Activated naive CD4-positive, alpha-beta T cell treated with anti-CD3 and anti-CD28 coated beads, Interleukin-2, amount 10 ng/mL, durations not matched to agents 7 days and 5 days (primary cell): ENCODE measurements at regions not wholly inside any gene's neighbourhood (a gene's known extent, or its start where the extent isn't known, plus 50 kb on each side); places are given as distances from the start of the nearest gene placed in this dataset.

ENCODE experiments used
- CTCF ChIA-PET: fragments of 350-600 bp; sonication (Branson Sonifier 250); formaldehyde crosslinking; loops from one replicate; lab custom pipeline; 2021; ENCODE audit warnings: antibody characterized with exemption; lab: Charles Lee
- DNase-seq: peaks from one replicate; pipeline ENCODE4 v3.0.0-alpha.2; 2020
- H3K27ac Mint-ChIP-seq: one replicate; pipeline ENCODE4 v1.8.0; 2021; ENCODE audit warnings: mild to moderate bottlenecking, moderate library complexity, mixed read lengths
- H3K27me3 Mint-ChIP-seq: one replicate; pipeline ENCODE4 v1.8.0; 2021; ENCODE audit warnings: mild to moderate bottlenecking, mixed read lengths
- H3K36me3 Mint-ChIP-seq: one replicate; pipeline ENCODE4 v1.8.0; 2021; ENCODE audit warnings: mixed read lengths
- H3K4me1 Mint-ChIP-seq: one replicate; pipeline ENCODE4 v1.8.0; 2021; ENCODE audit warnings: mixed read lengths
- H3K4me3 Mint-ChIP-seq: one replicate; pipeline ENCODE4 v1.8.0; 2021; ENCODE audit warnings: mild to moderate bottlenecking, moderate library complexity, mixed read lengths
- H3K9me3 Mint-ChIP-seq: one replicate; pipeline ENCODE4 v1.8.0; 2021; ENCODE audit warnings: mixed read lengths

DNA sequence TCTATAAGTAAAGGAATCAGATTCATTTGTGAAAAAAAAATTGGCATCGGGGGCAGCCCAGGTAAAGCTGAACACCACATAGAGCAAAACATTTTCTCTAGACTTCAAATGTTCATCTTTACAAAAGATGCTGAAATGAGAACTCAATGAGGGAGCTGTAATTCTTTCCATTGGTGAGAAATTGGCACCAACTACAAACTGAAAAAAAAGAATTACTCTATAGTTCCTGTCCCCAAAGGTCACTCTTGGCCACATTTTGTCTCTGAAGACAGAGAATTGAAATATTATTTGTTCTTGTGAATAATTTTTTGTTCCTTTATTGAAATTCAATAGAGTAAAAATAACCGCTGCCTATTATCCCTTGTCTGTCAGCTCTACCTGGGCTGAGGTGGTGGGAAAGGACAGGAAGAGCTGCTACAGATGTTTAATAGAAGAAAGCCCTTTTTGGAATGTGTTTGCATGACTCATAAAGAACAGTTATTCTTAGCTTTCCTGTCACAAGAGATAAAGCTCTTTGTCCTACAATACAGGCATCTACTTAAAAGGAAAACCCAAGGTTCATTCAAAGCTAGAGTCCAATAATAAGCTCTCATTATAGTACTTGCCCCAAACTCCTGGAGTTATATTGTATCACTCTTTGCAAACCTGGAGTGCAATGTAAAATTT, 380.1 kb upstream of the KITLG start:
- peaks cover 4% of the 10 kb centered on the region for H3K27me3 Mint-ChIP-seq
- CTCF ChIA-PET = no interaction called here

DNA sequence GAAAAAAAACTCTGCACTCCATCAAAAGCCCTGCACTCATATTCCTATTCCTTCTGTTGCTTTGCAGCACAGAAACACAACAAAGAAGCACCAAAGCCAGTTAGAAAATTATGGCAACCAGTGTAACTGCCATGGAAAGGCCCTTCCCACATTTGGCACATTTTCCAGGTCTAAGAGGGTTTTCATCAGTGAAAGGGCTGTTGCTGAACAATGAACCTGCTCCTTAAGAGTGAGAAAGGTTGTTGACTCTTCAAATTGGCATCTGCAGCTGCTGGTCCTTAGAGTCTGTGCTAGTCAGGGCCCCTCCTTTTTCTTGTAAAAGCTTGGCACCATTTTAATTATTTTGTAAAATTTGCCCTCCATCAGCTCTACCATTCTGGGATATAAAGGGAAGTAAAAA, 378.7 kb upstream of the KITLG start:
- DNase-seq = no peak
- H3K9me3 Mint-ChIP-seq = no peaks in the 10 kb centered on the region
- CTCF ChIA-PET = interaction anchor here (0.8 kb wide), 1 partner anchor 9 kb away, joined by 3 read pairs; no protein-coding TSS in a partner anchor
- no peak overlapping the region for H3K27ac Mint-ChIP-seq
- peaks cover 4% of the 10 kb centered on the region for H3K27me3 Mint-ChIP-seq
- no peaks in the 10 kb centered on the region for H3K36me3 Mint-ChIP-seq
- no peak overlapping the region for H3K4me3 Mint-ChIP-seq
- H3K4me1 Mint-ChIP-seq = no peaks in the 10 kb centered on the region

More for the DNA sequence above, 380.1 kb upstream of the KITLG start:
- H3K27ac Mint-ChIP-seq = no peak overlapping the region
- DNase-seq = no peak
- H3K36me3 Mint-ChIP-seq = no peaks in the 10 kb centered on the region
- no peak overlapping the region for H3K4me3 Mint-ChIP-seq
- no peaks in the 10 kb centered on the region for H3K9me3 Mint-ChIP-seq
- no peaks in the 10 kb centered on the region for H3K4me1 Mint-ChIP-seq

DNA sequence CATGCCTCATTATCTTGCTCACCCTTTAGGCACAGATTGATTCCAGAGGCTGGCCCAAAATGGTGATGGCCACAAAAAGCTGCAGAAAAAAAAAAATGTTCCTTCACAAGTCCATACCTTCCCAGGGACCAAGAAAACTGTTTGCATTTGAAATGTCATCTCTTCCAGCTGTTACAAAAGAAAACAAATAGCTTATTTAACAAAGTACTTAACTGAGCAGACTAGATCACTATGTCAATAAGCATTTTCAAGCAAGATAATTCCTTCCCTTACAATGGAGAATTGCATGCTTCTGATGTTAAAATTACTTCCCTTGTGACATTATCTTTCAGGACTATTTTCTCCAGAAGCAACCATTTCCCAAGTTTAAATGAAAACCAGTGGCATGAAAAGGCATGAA, 377.9 kb upstream of the KITLG start:
- CTCF ChIA-PET = no interaction called here
- Mint-ChIP-seq H3K36me3 (no peaks in the 10 kb centered on the region), H3K27me3 (peaks cover 4% of the 10 kb centered on the region), H3K9me3 (no peaks in the 10 kb centered on the region), H3K4me1 (no peaks in the 10 kb centered on the region), H3K4me3 (no peak overlapping the region), H3K27ac (no peak overlapping the region)
- no peak for DNase-seq

- no peak overlapping the region for H3K27ac Mint-ChIP-seq
- H3K27me3 Mint-ChIP-seq = peaks cover 4% of the 10 kb centered on the region
- CTCF ChIA-PET = no interaction called here
- no peaks in the 10 kb centered on the region for H3K4me1 Mint-ChIP-seq
- no peaks in the 10 kb centered on the region for H3K9me3 Mint-ChIP-seq
- no peak for DNase-seq
- no peaks in the 10 kb centered on the region for H3K36me3 Mint-ChIP-seq
- no peak overlapping the region for H3K4me3 Mint-ChIP-seq
These were observed 377.1 kb upstream of the KITLG start for GRCh38 chr12:88957358-88957757.

DNA sequence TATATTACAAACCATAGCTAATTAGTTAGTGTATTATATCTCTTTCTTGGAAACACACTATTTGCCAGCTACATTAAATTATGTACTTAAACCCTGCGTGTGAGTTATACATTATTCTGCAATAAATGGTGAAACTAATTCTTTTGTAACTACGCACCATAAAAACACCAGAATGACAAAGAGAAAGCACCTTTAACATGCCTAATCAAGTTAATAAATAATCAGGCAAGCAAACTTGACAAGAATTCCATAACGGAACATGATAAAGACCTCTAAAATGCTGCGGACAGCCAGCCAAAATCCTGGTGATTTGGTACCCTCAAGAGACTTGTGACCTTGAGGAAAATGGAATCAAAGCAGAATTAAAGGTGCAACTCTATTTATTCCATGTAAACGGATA, 375.3 kb upstream of the KITLG start:
- CTCF ChIA-PET = no interaction called here
- Mint-ChIP-seq H3K4me1 (no peaks in the 10 kb centered on the region), H3K9me3 (no peaks in the 10 kb centered on the region), H3K4me3 (no peak overlapping the region), H3K27me3 (peaks cover 4% of the 10 kb centered on the region), H3K27ac (no peak overlapping the region), H3K36me3 (no peaks in the 10 kb centered on the region)
- no peak for DNase-seq

- H3K4me1 Mint-ChIP-seq = no peaks in the 10 kb centered on the region
- H3K27me3 Mint-ChIP-seq = peaks cover 4% of the 10 kb centered on the region
- CTCF ChIA-PET = no interaction called here
- no peak for DNase-seq
- no peak overlapping the region for H3K4me3 Mint-ChIP-seq
- H3K27ac Mint-ChIP-seq = no peak overlapping the region
- H3K36me3 Mint-ChIP-seq = no peaks in the 10 kb centered on the region
- H3K9me3 Mint-ChIP-seq = peaks cover 2% of the 10 kb centered on the region
These were observed 372.8 kb upstream of the KITLG start for GRCh38 chr12:88953029-88953586.

DNA sequence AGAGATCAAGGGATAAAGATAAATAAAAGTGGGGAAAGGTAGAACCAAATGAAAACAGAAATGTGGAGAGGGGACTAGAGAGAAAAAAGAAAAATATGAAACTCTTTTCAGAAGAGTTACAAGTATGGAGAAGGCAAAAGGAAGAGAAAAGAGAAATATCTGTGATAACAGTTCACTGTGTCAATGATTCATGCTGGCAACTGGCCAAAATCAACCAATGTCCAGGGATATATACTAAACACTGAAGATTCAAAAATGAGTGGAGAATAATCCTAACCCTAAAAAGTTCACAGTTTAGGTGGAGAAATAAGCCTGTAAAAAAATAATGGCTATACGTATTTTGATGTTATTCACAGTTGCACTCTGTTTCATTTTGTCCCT, 372.3 kb upstream of the KITLG start:
- H3K27me3 Mint-ChIP-seq = peaks cover 4% of the 10 kb centered on the region
- no peak overlapping the region for H3K27ac Mint-ChIP-seq
- no peaks in the 10 kb centered on the region for H3K4me1 Mint-ChIP-seq
- no peak overlapping the region for H3K4me3 Mint-ChIP-seq
- peaks cover 2% of the 10 kb centered on the region for H3K9me3 Mint-ChIP-seq
- CTCF ChIA-PET = no interaction called here
- H3K36me3 Mint-ChIP-seq = no peaks in the 10 kb centered on the region
- DNase-seq = no peak

- H3K4me3 Mint-ChIP-seq = no peak overlapping the region
- H3K9me3 Mint-ChIP-seq = peaks cover 2% of the 10 kb centered on the region
- H3K36me3 Mint-ChIP-seq = no peaks in the 10 kb centered on the region
- H3K4me1 Mint-ChIP-seq = no peaks in the 10 kb centered on the region
- CTCF ChIA-PET = no interaction called here
- DNase-seq = no peak
- H3K27ac Mint-ChIP-seq = no peak overlapping the region
- peaks cover 4% of the 10 kb centered on the region for H3K27me3 Mint-ChIP-seq
These were observed 371.7 kb upstream of the KITLG start for GRCh38 chr12:88951860-88952561.

GRCh38 chr12:88951177-88951576, 370.9 kb upstream of the KITLG start:
- Mint-ChIP-seq H3K4me1 (no peaks in the 10 kb centered on the region), H3K27me3 (no peaks in the 10 kb centered on the region), H3K4me3 (no peak overlapping the region), H3K36me3 (no peaks in the 10 kb centered on the region), H3K9me3 (peaks cover 2% of the 10 kb centered on the region), H3K27ac (no peak overlapping the region)
- CTCF ChIA-PET = no interaction called here
- DNase-seq = no peak

GRCh38 chr12:88947486-88948043, 367.3 kb upstream of the KITLG start:
- no peaks in the 10 kb centered on the region for H3K27me3 Mint-ChIP-seq

GRCh38 chr12:88946372-88946997, 366.2 kb upstream of the KITLG start:
- Mint-ChIP-seq H3K36me3 (no peaks in the 10 kb centered on the region), H3K27me3 (no peaks in the 10 kb centered on the region), H3K9me3 (peaks cover 2% of the 10 kb centered on the region), H3K4me3 (no peak overlapping the region), H3K27ac (no peak overlapping the region), H3K4me1 (no peaks in the 10 kb centered on the region)
- no peak for DNase-seq
- CTCF ChIA-PET = no interaction called here

More at GRCh38 chr12:88947486-88948043, 367.3 kb upstream of the KITLG start:
- DNase-seq = no peak
- H3K27ac Mint-ChIP-seq = no peak overlapping the region
- H3K36me3 Mint-ChIP-seq = no peaks in the 10 kb centered on the region
- peaks cover 2% of the 10 kb centered on the region for H3K9me3 Mint-ChIP-seq
- H3K4me3 Mint-ChIP-seq = no peak overlapping the region
- H3K4me1 Mint-ChIP-seq = no peaks in the 10 kb centered on the region
- CTCF ChIA-PET = interaction anchor here (1.2 kb wide), 1 partner anchor 582 kb away, joined by 4 read pairs; no protein-coding TSS in a partner anchor

- H3K36me3 Mint-ChIP-seq = no peaks in the 10 kb centered on the region
- H3K4me1 Mint-ChIP-seq = no peaks in the 10 kb centered on the region
- H3K27me3 Mint-ChIP-seq = no peaks in the 10 kb centered on the region
- DNase-seq = no peak
- H3K9me3 Mint-ChIP-seq = peaks cover 2% of the 10 kb centered on the region
- no peak overlapping the region for H3K27ac Mint-ChIP-seq
- CTCF ChIA-PET = no interaction called here
- no peak overlapping the region for H3K4me3 Mint-ChIP-seq
These were observed 364.9 kb upstream of the KITLG start for GRCh38 chr12:88945051-88945732.

- Mint-ChIP-seq H3K4me3 (no peak overlapping the region), H3K36me3 (no peaks in the 10 kb centered on the region), H3K9me3 (no peaks in the 10 kb centered on the region), H3K27me3 (no peaks in the 10 kb centered on the region), H3K4me1 (no peaks in the 10 kb centered on the region), H3K27ac (no peak overlapping the region)
- CTCF ChIA-PET = no interaction called here
- DNase-seq = no peak
These were observed 364.1 kb upstream of the KITLG start for GRCh38 chr12:88944397-88944796.

DNA sequence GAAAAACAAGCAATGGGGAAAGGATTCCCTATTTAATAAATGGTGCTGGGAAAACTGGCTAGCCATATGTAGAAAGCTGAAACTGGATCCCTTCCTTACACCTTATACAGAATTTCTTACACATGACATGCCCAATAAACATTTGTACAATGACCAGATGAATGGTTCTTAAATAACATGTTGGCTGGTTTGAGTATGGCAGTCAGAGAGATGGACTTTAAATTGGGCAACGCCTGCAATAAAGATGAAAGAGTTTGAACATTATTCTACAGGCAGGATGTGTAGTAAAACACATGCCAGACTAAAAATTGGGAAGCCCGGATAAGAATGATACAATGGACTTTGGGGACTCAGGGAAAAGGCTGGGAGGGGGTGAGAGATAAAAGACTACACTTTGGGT, 360.6 kb upstream of the KITLG start:
- H3K27me3 Mint-ChIP-seq = no peaks in the 10 kb centered on the region
- no peaks in the 10 kb centered on the region for H3K4me1 Mint-ChIP-seq
- no peak overlapping the region for H3K27ac Mint-ChIP-seq
- DNase-seq = no peak
- no peaks in the 10 kb centered on the region for H3K9me3 Mint-ChIP-seq
- CTCF ChIA-PET = no interaction called here
- no peaks in the 10 kb centered on the region for H3K36me3 Mint-ChIP-seq
- no peak overlapping the region for H3K4me3 Mint-ChIP-seq
